ENCODE measurements at regions not wholly inside any gene's neighbourhood (a gene's known extent, or its start where the extent isn't known, plus 50 kb on each side); places are given as distances from the start of the nearest gene placed in this dataset.
"Not testable (repeated sequence)": the region's sequence is repeated elsewhere in the genome, so short reads cannot be mapped to it uniquely, and the experiment has no call there.

GRCh38 chr7:57638666-57639065 lies 188.7 kb downstream of the ZNF716 start:
- peaks cover 5% of the 10 kb centered on the region for H3K36me3 Mint-ChIP-seq (ENCODE audit: low read depth, unreplicated experiment)

DNA sequence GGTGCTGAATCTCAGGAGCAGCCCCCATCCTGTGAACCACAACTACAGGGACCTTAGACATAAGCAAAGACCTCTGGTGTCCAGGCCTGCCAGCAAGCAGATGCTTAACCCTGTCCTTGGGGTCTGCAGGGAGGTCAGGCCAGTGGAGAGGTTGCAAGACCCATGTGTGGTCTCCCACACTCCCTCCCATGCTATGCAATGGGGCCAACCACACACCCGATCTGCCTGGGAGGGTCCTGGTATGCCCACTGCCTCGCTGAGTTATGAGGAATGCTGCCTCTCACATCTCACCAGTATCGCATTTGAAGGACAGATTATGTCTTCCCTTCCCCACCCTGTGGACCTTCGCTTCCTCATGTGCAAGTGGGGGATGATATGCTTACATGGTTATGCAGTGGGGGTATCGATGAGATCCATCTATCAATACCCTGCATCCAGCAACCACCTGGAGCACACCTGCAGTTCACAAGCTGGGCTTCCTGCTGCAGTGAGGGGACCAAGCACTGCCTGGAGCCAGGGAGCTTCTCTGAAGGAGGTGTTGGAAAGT lies 191.6 kb downstream of the ZNF716 start:
- no peak for DNase-seq (ENCODE audit: low spot score)
- Mint-ChIP-seq H3K4me1 (ENCODE audit: unreplicated experiment) (no peaks in the 10 kb centered on the region), H3K4me3 (ENCODE audit: unreplicated experiment) (peak overlapping the region; percentile 73), H3K36me3 (ENCODE audit: low read depth, unreplicated experiment) (peaks cover 13% of the 10 kb centered on the region), H3K27me3 (ENCODE audit: unreplicated experiment) (peaks cover 16% of the 10 kb centered on the region), H3K27ac (ENCODE audit: unreplicated experiment) (no peak overlapping the region), H3K9me3 (ENCODE audit: unreplicated experiment) (peaks cover 35% of the 10 kb centered on the region)
- TF ChIP-seq, protein P1, sequence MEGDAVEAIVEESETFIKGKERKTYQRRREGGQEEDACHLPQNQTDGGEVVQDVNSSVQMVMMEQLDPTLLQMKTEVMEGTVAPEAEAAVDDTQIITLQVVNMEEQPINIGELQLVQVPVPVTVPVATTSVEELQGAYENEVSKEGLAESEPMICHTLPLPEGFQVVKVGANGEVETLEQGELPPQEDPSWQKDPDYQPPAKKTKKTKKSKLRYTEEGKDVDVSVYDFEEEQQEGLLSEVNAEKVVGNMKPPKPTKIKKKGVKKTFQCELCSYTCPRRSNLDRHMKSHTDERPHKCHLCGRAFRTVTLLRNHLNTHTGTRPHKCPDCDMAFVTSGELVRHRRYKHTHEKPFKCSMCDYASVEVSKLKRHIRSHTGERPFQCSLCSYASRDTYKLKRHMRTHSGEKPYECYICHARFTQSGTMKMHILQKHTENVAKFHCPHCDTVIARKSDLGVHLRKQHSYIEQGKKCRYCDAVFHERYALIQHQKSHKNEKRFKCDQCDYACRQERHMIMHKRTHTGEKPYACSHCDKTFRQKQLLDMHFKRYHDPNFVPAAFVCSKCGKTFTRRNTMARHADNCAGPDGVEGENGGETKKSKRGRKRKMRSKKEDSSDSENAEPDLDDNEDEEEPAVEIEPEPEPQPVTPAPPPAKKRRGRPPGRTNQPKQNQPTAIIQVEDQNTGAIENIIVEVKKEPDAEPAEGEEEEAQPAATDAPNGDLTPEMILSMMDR (IDR thresholded peaks at IDR 0.05; ENCODE audit: unreplicated experiment), result no peak

More at GRCh38 chr7:57638666-57639065, 188.7 kb downstream of the ZNF716 start:
- peaks cover 18% of the 10 kb centered on the region for H3K9me3 Mint-ChIP-seq (ENCODE audit: unreplicated experiment)
- no peaks in the 10 kb centered on the region for H3K4me1 Mint-ChIP-seq (ENCODE audit: unreplicated experiment)
- TF ChIP-seq, protein P1 (IDR thresholded peaks at IDR 0.05; ENCODE audit: unreplicated experiment), result no peak
- H3K4me3 Mint-ChIP-seq (ENCODE audit: unreplicated experiment), result no peak overlapping the region
- DNase-seq (ENCODE audit: low spot score), result no peak
- H3K27ac Mint-ChIP-seq (ENCODE audit: unreplicated experiment), result no peak overlapping the region
- peaks cover 10% of the 10 kb centered on the region for H3K27me3 Mint-ChIP-seq (ENCODE audit: unreplicated experiment)

DNA sequence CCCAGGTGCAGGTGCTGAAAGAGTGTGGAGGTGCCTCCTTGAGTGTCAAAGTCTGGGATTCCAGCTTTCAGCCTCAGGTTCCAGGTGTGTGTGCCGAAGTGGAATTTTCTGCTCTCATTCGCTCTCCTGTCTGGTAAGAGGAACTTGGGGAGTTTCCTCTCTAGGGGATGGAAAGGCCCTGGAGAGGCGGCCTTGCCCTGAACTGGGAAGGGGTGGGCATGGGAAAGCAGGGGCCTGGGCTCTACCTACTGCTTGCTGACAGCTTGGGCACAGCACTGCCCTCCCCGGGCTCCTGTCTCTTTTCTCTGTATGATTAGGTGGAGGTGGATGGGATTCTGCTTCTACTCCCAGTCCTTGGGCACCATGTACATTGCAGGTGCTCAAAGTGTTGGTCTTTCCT lies 192.8 kb downstream of the ZNF716 start:
- DNase-seq (ENCODE audit: low spot score), result no peak
- H3K27me3 Mint-ChIP-seq (ENCODE audit: unreplicated experiment), result peaks cover 16% of the 10 kb centered on the region
- H3K36me3 Mint-ChIP-seq (ENCODE audit: low read depth, unreplicated experiment), result peaks cover 13% of the 10 kb centered on the region
- no peaks in the 10 kb centered on the region for H3K4me1 Mint-ChIP-seq (ENCODE audit: unreplicated experiment)
- H3K4me3 Mint-ChIP-seq (ENCODE audit: unreplicated experiment), result no peak overlapping the region
- H3K9me3 Mint-ChIP-seq (ENCODE audit: unreplicated experiment), result peaks cover 39% of the 10 kb centered on the region
- TF ChIP-seq, protein P1 (IDR thresholded peaks at IDR 0.05; ENCODE audit: unreplicated experiment), result no peak
- no peak overlapping the region for H3K27ac Mint-ChIP-seq (ENCODE audit: unreplicated experiment)

GRCh38 chr7:57646219-57646900 lies 196.4 kb downstream of the ZNF716 start:
- Mint-ChIP-seq H3K36me3 (ENCODE audit: low read depth, unreplicated experiment) (peaks cover 29% of the 10 kb centered on the region), H3K27ac (ENCODE audit: unreplicated experiment) (no peak overlapping the region), H3K4me1 (ENCODE audit: unreplicated experiment) (no peaks in the 10 kb centered on the region), H3K4me3 (ENCODE audit: unreplicated experiment) (no peak overlapping the region), H3K27me3 (ENCODE audit: unreplicated experiment) (peaks cover 28% of the 10 kb centered on the region), H3K9me3 (ENCODE audit: unreplicated experiment) (peaks cover 62% of the 10 kb centered on the region)
- TF ChIP-seq, protein P1 (IDR thresholded peaks at IDR 0.05; ENCODE audit: unreplicated experiment), result no peak
- DNase-seq (ENCODE audit: low spot score), result no peak

- no peaks in the 10 kb centered on the region for H3K4me1 Mint-ChIP-seq (ENCODE audit: unreplicated experiment)
- peaks cover 27% of the 10 kb centered on the region for H3K27me3 Mint-ChIP-seq (ENCODE audit: unreplicated experiment)
- H3K27ac Mint-ChIP-seq (ENCODE audit: unreplicated experiment), result no peak overlapping the region
- peaks cover 59% of the 10 kb centered on the region for H3K9me3 Mint-ChIP-seq (ENCODE audit: unreplicated experiment)
- no peak for DNase-seq (ENCODE audit: low spot score)
- TF ChIP-seq, protein P1 (IDR thresholded peaks at IDR 0.05; ENCODE audit: unreplicated experiment), result no peak
- no peak overlapping the region for H3K4me3 Mint-ChIP-seq (ENCODE audit: unreplicated experiment)
- peaks cover 29% of the 10 kb centered on the region for H3K36me3 Mint-ChIP-seq (ENCODE audit: low read depth, unreplicated experiment)
Observed at GRCh38 chr7:57646901-57647246, 196.9 kb downstream of the ZNF716 start.

DNA sequence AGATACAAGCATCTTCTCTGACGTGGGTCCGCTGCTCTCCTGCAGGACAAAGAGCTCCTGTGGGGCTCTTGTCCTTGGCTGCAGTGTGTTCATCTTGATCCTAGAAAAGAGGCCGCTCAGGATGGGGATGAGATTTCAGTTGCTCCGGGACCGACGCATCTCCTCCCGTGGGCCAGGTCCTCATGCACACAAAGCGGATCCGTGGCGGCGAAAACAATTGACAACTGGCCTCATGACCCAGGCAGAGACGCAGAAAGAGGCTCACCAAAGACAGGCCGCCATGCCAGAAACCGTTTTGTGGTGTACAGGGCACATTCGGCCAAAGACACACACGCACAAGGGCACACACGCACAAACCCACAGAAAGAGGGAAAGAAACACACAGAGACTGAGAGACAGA lies 200.4 kb downstream of the ZNF716 start:
- H3K4me1 Mint-ChIP-seq (ENCODE audit: unreplicated experiment); DNase-seq (ENCODE audit: low spot score); H3K27ac Mint-ChIP-seq (ENCODE audit: unreplicated experiment): not testable (repeated sequence)
- Mint-ChIP-seq H3K27me3 (ENCODE audit: unreplicated experiment) (peaks cover 29% of the 10 kb centered on the region), H3K4me3 (ENCODE audit: unreplicated experiment) (peak overlapping the region; percentile 6), H3K9me3 (ENCODE audit: unreplicated experiment) (peaks cover 55% of the 10 kb centered on the region), H3K36me3 (ENCODE audit: low read depth, unreplicated experiment) (peaks cover 43% of the 10 kb centered on the region)

Measured in endothelial cell (in vitro differentiated cells).